HG03139 (cell line): ENCODE measurements at regions not wholly inside any gene's neighbourhood (a gene's known extent, or its start where the extent isn't known, plus 50 kb on each side); places are given as distances from the start of the nearest gene placed in this dataset.
"Not testable (repeated sequence)": the region's sequence is repeated elsewhere in the genome, so short reads cannot be mapped to it uniquely, and the experiment has no call there.

Source experiments
- ATAC-seq: cut with Tn5 transposase; IDR thresholded peaks from one replicate; pipeline ENCODE4 v1.9.1; 2021; ENCODE audit not compliant: unreplicated experiment

DNA sequence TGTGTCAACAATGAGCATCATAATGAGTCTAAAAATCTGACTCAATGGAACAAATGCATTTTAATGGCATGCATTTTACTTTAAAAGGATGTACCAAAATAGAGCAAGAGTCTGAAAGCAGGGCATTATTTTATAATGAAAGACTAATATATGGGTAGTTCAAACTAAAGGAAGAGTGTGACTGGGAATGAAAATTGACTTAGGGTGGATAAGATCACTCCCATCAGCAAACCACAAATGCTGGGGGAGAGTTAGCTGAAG lies 114.7 kb downstream of the SOX4 start:
- no peak for ATAC-seq

- no peak for ATAC-seq
Measured at GRCh38 chr6:21710216-21710615, 116.7 kb downstream of the SOX4 start.

DNA sequence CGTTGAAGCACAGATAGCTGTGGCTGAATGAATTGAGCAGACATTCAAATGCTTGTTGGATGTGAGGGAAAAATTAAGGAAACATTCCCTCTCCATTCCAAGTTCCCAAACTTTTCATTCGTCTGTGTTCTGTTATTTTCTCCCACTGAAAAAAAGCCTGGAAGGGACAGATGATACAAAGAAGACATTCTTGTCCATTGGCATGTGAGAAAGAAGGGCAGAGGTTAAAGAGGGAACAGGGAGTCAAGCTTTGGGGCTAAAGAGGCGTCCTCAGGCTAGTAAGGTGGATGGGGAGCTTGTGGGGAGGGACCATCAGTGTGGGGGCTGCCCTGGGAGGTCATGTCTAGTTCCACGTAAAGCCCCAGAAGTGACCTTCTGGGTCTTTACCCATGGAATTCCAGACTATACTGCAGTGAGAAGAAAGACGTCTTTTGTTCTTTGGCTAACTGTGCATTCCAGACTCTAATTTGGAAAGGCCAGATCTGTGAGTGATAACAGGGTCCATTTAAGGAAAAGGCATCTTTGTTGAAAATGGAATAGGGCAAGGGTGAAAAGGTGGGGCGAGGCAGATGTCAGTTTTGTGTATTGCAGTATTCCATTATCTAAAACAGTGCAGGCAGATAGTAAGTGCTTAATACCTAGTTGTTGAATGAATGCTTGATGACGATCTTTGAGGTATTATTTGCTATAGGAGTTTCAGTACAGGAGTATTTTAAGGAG lies 117.5 kb downstream of the SOX4 start:
- no peak for ATAC-seq

DNA sequence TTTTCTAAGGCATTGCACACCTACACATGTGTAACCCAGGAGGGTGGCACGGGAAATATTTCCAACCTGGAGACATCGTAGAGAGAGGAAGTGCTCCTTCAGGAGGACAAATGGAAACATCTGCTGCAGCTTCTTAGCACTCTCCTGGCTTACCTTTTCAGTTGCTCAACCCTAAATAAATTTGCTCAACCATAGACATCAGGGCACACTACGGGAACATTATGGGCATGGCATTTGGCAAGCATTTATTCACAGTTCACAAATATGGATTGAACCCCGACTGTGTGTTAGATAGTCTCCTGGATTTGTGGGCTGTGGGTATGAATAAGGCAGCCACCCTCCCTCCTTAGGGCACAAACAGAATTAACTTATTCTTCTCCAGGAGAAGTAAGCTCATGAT lies 118.7 kb downstream of the SOX4 start:
- ATAC-seq = no peak

DNA sequence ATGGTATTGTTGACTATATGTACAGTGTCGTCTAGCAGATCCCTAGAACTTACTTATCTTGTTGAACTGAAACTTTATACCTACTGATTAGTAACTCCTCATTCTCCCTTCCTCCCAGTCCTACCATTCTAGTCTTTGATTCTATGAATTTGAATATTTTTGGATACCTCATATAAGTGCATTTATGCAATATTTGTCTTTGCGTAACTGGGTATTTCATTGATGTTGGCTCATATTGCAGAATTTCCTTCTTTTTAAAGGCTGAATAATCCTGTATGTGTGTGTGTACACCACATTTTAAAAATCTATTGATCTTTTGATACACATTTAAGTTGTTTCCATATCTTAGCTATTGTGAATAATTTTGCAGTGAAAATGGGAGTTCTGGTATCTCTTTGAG lies 119.9 kb downstream of the SOX4 start:
- no peak for ATAC-seq

DNA sequence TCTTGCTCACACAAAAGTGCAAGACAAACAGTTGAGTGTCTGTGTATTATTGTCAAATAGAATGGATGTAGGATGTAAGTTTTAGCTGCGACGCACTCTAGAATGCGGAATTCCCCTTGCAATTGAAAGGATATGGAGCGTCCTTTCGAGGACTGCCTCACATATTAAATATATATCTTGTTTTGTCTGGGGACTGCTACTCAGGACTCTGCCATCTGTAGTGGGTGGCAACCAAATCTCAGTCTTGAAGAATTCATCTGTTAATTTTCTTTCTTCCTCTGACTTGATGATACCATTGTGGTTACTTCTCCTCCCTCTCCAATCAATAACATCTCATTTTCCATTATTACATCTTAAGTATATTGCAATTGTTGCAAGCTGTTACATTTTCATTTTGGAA lies 121.6 kb downstream of the SOX4 start:
- no peak for ATAC-seq

DNA sequence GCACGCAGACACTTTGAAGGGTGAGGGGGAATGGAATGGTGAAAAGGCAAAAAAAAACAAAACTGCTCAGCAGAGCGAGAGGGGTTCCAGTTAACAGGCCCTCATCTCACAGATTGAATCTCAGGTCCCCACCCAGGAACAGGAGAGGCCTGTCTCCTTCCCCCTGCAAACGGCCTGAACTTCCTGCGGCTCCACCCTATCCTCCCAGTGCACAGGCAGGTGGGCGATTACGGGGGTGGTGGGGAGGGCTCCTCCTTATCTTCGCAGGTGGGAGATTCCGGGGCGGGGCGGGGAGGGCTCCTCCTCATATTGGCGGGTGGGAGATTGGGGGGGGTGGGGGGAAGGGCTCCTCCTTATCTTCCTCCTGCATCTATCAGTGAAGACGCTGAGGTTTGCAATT lies 129.0 kb downstream of the SOX4 start:
- ATAC-seq = no peak

DNA sequence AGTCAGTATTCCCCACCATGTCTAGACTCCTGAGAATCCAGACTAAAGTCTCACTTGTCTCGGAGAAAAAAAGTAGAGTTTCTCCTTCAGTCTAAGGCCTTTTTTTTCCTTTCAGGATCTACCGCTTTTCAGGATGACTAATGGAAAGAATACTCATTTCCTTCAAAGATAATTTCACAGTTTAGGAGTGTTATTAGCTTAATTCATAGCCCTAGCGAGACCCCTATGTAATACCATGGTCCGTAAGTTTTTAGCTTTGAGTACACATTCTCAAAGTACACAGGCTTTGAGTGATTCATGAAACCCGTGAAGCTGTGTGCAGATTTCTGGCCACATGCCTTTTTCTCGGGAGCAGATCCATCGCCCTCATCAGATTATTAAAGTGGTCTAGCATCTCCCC lies 133.1 kb downstream of the SOX4 start:
- no peak for ATAC-seq

DNA sequence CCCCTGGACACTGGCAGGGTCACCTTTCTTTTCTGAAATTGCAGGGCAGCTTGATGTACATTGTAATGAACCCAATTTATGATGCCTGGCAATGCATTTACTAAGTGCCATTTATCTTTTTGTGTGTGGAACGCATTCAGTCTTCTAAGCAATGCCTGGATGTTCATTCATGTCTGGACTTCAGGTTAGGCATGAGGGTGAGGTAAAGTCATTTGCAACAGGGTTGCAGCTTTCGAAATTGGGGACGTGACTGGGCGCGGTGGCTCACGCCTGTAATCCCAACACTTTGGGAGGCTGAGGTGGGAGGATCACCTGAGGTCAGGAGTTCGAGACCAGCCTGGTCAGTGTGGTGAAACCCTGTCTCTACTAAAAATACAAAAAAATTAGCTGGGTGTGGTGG lies 134.6 kb downstream of the SOX4 start:
- no peak for ATAC-seq

- no peak for ATAC-seq
Measured at GRCh38 chr6:21729431-21729830, 135.9 kb downstream of the SOX4 start.

GRCh38 chr6:21730533-21730932 lies 137.0 kb downstream of the SOX4 start:
- no peak for ATAC-seq

DNA sequence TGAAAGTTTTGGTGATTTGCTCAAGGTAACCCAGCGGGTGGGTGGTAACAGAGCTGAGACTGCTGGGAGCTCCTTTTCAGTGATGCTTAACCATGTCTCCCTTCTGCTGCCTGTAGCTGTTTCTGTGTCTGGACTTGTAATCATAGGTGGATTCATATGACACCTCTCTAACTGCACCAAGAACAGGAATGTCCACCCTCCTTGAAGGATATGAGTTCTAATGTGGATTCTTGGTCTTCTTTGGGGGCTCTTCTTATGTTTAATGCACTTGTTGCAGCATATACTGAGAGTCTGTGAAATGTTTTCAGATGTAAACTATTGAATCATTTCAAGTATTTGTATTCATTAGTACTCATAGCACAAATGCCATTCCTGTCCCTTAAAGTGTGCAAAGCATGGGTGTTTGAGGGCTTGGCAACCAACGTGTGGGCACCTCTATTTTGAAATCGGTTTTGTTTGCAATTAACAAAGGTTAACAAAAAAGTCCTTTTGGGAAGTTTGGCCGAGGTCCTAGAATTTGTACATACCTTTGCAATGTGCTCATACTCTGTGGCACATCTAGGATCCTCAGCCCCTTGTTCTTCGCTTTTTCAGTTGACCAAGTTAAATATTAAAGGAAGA lies 138.0 kb downstream of the SOX4 start:
- ATAC-seq = no peak

- ATAC-seq = not testable (repeated sequence)
Measured at GRCh38 chr6:21732032-21732730, 138.6 kb downstream of the SOX4 start.

- ATAC-seq = no peak
Measured at GRCh38 chr6:21732731-21733130, 139.2 kb downstream of the SOX4 start.

GRCh38 chr6:21733311-21733710 lies 139.8 kb downstream of the SOX4 start:
- ATAC-seq = no peak

DNA sequence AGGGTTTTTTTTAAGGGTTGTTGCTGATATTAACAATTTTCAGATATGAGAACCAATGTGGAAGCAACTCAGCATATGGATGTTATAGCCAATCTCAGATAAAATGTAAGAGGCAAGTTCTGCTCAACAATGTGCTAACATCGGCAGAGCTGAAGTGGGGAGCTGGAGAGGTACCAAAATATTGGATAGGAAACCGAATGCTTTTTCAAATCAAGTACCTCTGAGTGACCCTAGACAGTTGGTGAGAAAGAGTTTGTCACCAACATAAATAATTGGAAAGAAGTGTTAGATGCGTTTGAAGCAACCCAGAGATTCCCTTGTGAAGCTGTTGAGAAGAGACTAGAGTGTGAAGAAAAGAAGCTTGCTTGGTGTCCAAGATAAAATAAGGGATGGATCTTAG lies 140.7 kb downstream of the SOX4 start:
- no peak for ATAC-seq

GRCh38 chr6:21738180-21739094 lies 144.9 kb downstream of the SOX4 start:
- ATAC-seq = no peak

GRCh38 chr6:21739241-21739640 lies 145.7 kb downstream of the SOX4 start:
- no peak for ATAC-seq

GRCh38 chr6:21739838-21740237 lies 146.3 kb downstream of the SOX4 start:
- no peak for ATAC-seq

DNA sequence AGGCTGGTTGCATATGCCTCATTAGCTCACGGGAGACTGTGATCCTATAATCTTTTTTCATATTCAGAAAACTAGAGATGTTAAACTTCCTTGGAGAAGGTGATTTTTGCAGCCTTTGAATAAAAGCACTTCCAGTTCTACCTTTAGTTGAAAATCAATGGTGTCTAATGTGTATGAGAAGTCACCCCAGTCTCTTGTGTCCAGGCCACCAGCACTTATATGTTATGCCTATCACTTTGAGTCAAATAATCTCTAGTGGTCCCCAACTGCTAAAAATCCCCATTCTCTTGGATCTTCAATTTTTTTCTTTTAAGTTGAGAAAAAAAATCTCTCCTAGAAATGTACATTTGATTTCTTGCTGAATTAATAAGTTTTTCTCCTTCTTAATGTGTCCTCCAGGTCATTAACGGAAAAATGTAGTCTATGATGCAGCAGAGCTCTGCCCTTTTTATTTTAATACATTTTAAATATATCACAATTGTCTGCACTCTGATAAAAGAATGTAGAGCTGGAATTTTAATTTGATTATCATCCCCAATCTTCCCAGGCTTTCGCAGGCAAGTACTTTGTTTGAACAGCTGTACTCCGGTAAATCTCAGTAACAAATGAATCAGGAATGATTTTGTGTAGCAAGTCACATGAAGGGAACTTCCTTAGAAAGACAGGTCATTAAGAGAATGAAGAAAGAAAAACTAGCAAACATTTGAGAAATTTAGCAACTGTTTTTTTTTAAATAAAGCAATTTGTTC lies 147.0 kb downstream of the SOX4 start:
- no peak for ATAC-seq
